Stomach (tissue), 8 donors: ENCODE measurements at regions not wholly inside any gene's neighbourhood (a gene's known extent, or its start where the extent isn't known, plus 50 kb on each side); places are given as distances from the start of the nearest gene placed in this dataset.
"Not testable (repeated sequence)": the region's sequence is repeated elsewhere in the genome, so short reads cannot be mapped to it uniquely, and the experiment has no call there.

Experiments
- DNase-seq, 2 donors: peaks; one replicate each; pipeline versions ENCODE4 v3.0.0 to v3.0.0-alpha.2; 2013 to 2019
- H3K27ac ChIP-seq, 5 donors: fragments of 200-600 bp in 4 of 5; sonication (generic) in 4 of 5; one replicate each; pipeline ENCODE4 v1.5.1; 2013 to 2019; ENCODE audit warnings: mild to moderate bottlenecking in 1 of 5, moderate library complexity in 1 of 5
- H3K27me3 ChIP-seq, 3 donors: fragments of 200-600 bp; sonication (generic); one replicate each; pipeline ENCODE4 v1.5.1; 2017 to 2019; ENCODE audit warnings: mixed run types in 1 of 3
- H3K36me3 ChIP-seq, 4 donors: fragments of 200-600 bp; sonication (generic); 1 replicate in 3 of 4; 2 replicates in 1 of 4; pipeline ENCODE4 v1.5.1; 2016 to 2019
- H3K4me1 ChIP-seq, 4 donors: fragments of 200-600 bp; sonication (generic); one replicate each; pipeline ENCODE4 v1.5.1; 2016 to 2019
- H3K4me3 ChIP-seq, 4 donors: fragments of 200-600 bp; sonication (generic) in 3 of 4; one replicate each; pipeline ENCODE4 v1.5.1; 2016 to 2019; ENCODE audit warnings: mild to moderate bottlenecking in 1 of 4
- H3K9me3 ChIP-seq, 4 donors: fragments of 200-600 bp; sonication (generic); one replicate each; pipeline ENCODE4 v1.5.1; 2016 to 2019
- CTCF ChIP-seq, 7 experiments: fragments of 450-650 bp in 4 of 7; fragments of 200-600 bp in 3 of 7; sonication (generic) in 3 of 7; IDR thresholded peaks; one replicate each; pipeline ENCODE4 v1.5.1; 2016 to 2019; ENCODE audit warnings: antibody characterized with exemption in 7 of 7, control low read depth in 2 of 7, mild to moderate bottlenecking in 1 of 7
- EP300 ChIP-seq: sonication (generic); formaldehyde crosslinking; IDR thresholded peaks from one replicate; pipeline ENCODE4 v1.6.1; 2017; ENCODE audit warnings: antibody characterized with exemption
- POLR2A ChIP-seq, 4 donors: fragments of 450-650 bp; IDR thresholded peaks; one replicate each; pipeline ENCODE4 v1.6.1; 2016; ENCODE audit warnings: antibody characterized with exemption in 4 of 4, control low read depth in 2 of 4, mild to moderate bottlenecking in 1 of 4, moderate library complexity in 1 of 4
- POLR2AphosphoS5 ChIP-seq, 3 donors: sonication (generic); formaldehyde crosslinking; IDR thresholded peaks; one replicate each; pipeline ENCODE4 v1.6.1; 2016; ENCODE audit warnings: antibody characterized with exemption in 3 of 3
- WGBS, 5 donors: extraction: QIAGEN DNeasy Blood & Tissue Kit in 3 of 5; methylation state at CpG; one replicate each; pipeline versions ENCODE4 v1.1.5 to v1.1.7; 2013 to 2018; 5-methylcytosine and 5-hydroxymethylcytosine counted together
- intact Hi-C: fragments of 100-400 bp; cut with DNase I; formaldehyde crosslinking; loops from one replicate; pipeline ENCODE4 v1.15.1; 2023; ENCODE audit warnings: low total_unique reads
- donor health status: healthy with polysubstance abuse.
- donor health status: Bipolar disorder and iron deficiency.
- donor health status: healthy.

DNA sequence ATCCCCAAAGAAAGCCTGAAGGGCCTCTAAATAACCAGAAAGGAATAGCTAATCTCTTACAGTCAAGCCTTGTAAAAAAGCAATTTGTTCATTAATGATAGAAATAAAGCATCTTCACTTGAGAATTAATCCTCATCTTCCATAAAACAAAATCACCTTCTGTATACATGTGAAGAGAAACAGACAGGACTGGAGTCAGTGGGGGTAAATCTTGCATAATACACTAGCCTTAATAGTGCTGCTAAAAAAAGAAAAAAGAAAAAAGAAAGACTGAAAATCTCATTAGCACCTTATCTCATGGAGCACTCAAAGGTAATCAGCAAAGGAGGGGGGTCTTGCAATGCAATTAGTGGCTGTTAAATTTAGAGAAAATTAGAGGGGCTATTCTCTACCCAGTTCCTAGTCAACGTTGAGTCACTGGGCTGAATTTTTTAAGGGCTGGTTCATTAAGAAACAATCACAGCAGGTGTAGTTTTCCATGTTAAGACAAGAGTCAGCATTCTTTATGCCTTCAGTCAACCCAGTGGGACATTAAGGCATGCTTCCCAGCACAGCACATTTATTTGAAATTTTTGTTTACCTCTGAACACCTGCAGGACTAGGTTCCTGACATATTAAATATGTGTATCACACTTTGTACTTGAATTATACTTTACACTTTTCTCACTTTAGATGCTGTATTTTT lies 1455.7 kb upstream of the CELF2 start:
- Histone ChIP-seq H3K4me1 (no peaks in the 10 kb centered on the region), H3K4me3 (no peak overlapping the region), H3K27ac (no peak overlapping the region), H3K9me3 (no peaks in the 10 kb centered on the region), H3K36me3 (no peaks in the 10 kb centered on the region), H3K27me3 (no peaks in the 10 kb centered on the region)
- no peak for DNase-seq
- TF ChIP-seq POLR2AphosphoS5 (IDR thresholded peaks at IDR 0.05): no peak
- WGBS, 5 donors: 7 to 32% (median 20%) methylated on average over 1 of the region's 1 CpG
- intact Hi-C loops: no loop called here

GRCh38 chr10:9577746-9578145 lies 1439.9 kb upstream of the CELF2 start:
- Histone ChIP-seq H3K36me3 (no peaks in the 10 kb centered on the region), H3K4me3 (no peak overlapping the region), H3K9me3 (no peaks in the 10 kb centered on the region), H3K4me1 (no peaks in the 10 kb centered on the region), H3K27me3 (no peaks in the 10 kb centered on the region), H3K27ac (no peak overlapping the region)
- WGBS, 5 donors: 50 to 77% (median 61%) methylated on average over 1 of the region's 1 CpG
- DNase-seq: peak in 1 of 2 donors; percentile 59
- intact Hi-C loops: no loop called here
- no peak for TF ChIP-seq EP300
- TF ChIP-seq CTCF (IDR thresholded peaks at IDR 0.05): no peak
- no peak for TF ChIP-seq POLR2AphosphoS5 (IDR thresholded peaks at IDR 0.05)

DNA sequence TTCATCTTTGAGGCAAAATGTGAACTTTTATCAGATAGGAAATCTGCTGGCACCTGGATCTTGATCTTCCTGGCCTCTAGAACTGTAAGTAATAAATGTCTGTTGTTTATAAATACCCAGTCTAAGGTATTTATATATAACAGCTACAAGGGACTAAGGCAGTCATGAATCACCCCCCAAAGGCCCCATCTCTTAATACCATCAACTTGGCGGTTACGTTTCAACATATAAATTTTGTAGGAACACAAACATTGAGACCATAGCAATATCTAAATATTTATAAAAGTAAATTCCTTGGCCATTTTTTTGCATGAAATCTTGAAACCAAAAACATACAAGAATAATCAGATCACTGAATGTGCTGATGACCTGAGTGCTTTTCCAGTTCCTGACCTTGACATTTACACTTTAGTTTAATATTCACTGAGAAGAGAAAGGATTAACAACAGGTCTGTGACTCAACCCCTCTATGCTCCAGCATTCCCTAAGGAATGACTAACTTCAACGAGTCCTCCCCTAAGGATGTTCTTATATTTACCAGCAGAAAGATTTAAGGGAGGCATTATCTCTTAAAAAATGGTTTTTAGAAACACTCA lies 1438.5 kb upstream of the CELF2 start:
- 59 to 75% (median 67%) methylated on average over 3 of the region's 3 CpGs for whole genome bisulfite sequencing, 5 donors
- H3K27me3 ChIP-seq: no peaks in the 10 kb centered on the region
- H3K27ac ChIP-seq: no peak overlapping the region
- H3K4me1 ChIP-seq: no peaks in the 10 kb centered on the region
- TF ChIP-seq POLR2A (IDR thresholded peaks at IDR 0.05) (no peak), EP300 (no peak), CTCF (IDR thresholded peaks at IDR 0.05) (no peak), POLR2AphosphoS5 (IDR thresholded peaks at IDR 0.05) (no peak)
- no peak for DNase-seq
- intact Hi-C loops: no loop called here
- H3K9me3 ChIP-seq: no peaks in the 10 kb centered on the region
- no peak overlapping the region for H3K4me3 ChIP-seq
- no peaks in the 10 kb centered on the region for H3K36me3 ChIP-seq

DNA sequence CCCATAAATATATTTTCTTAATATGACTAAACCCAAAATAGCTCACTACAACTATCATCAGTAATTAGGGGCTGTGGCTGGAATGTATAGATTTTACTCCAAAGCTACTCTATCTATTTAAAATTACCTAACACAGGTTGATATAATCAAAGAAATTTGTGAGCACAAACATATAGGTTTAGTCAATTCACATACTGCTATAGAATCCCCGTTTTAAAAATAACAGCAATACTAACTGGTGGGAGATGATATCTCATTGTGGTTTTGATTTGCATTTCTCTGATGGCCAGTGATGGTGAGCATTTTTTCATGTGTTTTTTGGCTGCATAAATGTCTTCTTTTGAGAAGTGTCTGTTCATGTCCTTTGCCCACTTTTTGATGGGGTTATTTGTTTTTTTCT lies 1434.9 kb upstream of the CELF2 start:
- H3K4me3 ChIP-seq, H3K27me3 ChIP-seq, H3K9me3 ChIP-seq, H3K27ac ChIP-seq, H3K4me1 ChIP-seq, DNase-seq, H3K36me3 ChIP-seq, intact Hi-C loops: not testable (repeated sequence)
- 46 to 76% (median 71%) methylated on average over 1 of the region's 1 CpG for WGBS, 5 donors

DNA sequence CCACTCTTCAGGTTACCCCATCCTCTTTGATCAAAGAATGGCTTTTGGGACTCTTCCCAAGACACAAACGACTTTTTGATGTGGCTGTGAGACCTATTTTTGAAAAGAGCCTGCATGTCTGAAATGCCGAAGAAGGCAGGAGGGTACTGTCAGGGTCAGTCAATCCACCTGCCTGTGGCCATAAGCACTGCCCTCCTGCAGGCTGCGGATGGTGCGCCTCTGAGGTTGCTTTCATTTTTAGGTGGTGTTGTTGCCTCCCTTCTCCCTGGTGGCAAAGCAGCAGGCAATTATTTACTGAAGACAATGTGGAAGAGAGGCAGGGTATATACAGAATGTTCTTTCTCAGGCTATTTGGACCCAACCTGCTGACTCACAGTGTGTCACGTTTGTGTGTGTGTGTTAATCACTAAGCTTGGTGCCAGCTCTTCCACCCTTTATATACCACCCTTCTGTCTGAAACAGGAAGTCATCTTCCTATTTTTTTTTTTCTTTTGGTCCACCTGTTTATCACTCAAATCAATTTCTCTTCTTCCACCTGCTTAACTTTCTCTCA lies 1421.2 kb upstream of the CELF2 start:
- 68 to 71% (median 70%) methylated on average over 5 of the region's 5 CpGs for WGBS, 5 donors
- intact Hi-C loops: no loop called here
- Histone ChIP-seq H3K4me1 (no peaks in the 10 kb centered on the region), H3K4me3 (no peak overlapping the region), H3K27me3 (no peaks in the 10 kb centered on the region), H3K36me3 (no peaks in the 10 kb centered on the region), H3K27ac (no peak overlapping the region), H3K9me3 (no peaks in the 10 kb centered on the region)
- no peak for DNase-seq
- TF ChIP-seq POLR2AphosphoS5 (IDR thresholded peaks at IDR 0.05) (no peak), POLR2A (IDR thresholded peaks at IDR 0.05) (no peak), CTCF (IDR thresholded peaks at IDR 0.05) (no peak), EP300 (no peak)
